ENCODE measurements at regions not wholly inside any gene's neighbourhood (a gene's known extent, or its start where the extent isn't known, plus 50 kb on each side); places are given as distances from the start of the nearest gene placed in this dataset.
A peak's percentile ranks its signal among the peaks of the same experiment; 100 is the strongest.
"Not testable (repeated sequence)": the region's sequence is repeated elsewhere in the genome, so short reads cannot be mapped to it uniquely, and the experiment has no call there.

GRCh38 chr10:46095943-46096342 is 49.9 kb upstream of the MSMB start:
- DNase-seq: not testable (repeated sequence)

- DNase-seq: no peak
Observed at GRCh38 chr10:46096446-46096845, 50.4 kb upstream of the MSMB start.

- DNase-seq: peak in 1 of 2 donors; percentile 40
Observed at GRCh38 chr10:46096909-46097575, 51.0 kb upstream of the MSMB start.

GRCh38 chr10:46097576-46098317 is 51.7 kb upstream of the MSMB start:
- DNase-seq: no peak

- no peak for DNase-seq
Observed at GRCh38 chr10:46098386-46098785, 52.3 kb upstream of the MSMB start.

- not testable (repeated sequence) for DNase-seq
Observed at GRCh38 chr10:46098925-46099324, 52.9 kb upstream of the MSMB start.

- no peak for DNase-seq
Observed at GRCh38 chr10:46104071-46104585, 58.1 kb upstream of the MSMB start.

- not testable (repeated sequence) for DNase-seq
Observed at GRCh38 chr10:46105416-46105815, 59.3 kb upstream of the MSMB start.

- peak in 1 of 2 donors; percentile 52 for DNase-seq
Observed at GRCh38 chr10:46105856-46106409, 59.9 kb upstream of the MSMB start.

- peak; percentile 39 to 66 for DNase-seq
Observed at GRCh38 chr10:46106410-46107255, 60.6 kb upstream of the MSMB start.

GRCh38 chr10:46108158-46108499 is 62.1 kb upstream of the MSMB start:
- not testable (repeated sequence) for DNase-seq

GRCh38 chr10:46154271-46154670 is 108.2 kb upstream of the MSMB start:
- DNase-seq: not testable (repeated sequence)

- DNase-seq: not testable (repeated sequence)
Observed at GRCh38 chr10:46154683-46155082, 108.6 kb upstream of the MSMB start.

- DNase-seq: not testable (repeated sequence)
Observed at GRCh38 chr10:46156866-46157265, 110.8 kb upstream of the MSMB start.

GRCh38 chr10:46169736-46170135 is 117.1 kb upstream of the ANTXRL start:
- no peak for DNase-seq

- no peak for DNase-seq
Observed at GRCh38 chr10:46170789-46171188, 116.0 kb upstream of the ANTXRL start.

- DNase-seq: no peak
Observed at GRCh38 chr10:46171661-46172060, 115.1 kb upstream of the ANTXRL start.

GRCh38 chr10:46175296-46175695 is 111.5 kb upstream of the ANTXRL start:
- DNase-seq: no peak

GRCh38 chr10:46175831-46176230 is 111.0 kb upstream of the ANTXRL start:
- no peak for DNase-seq

GRCh38 chr10:46187431-46187830 is 99.4 kb upstream of the ANTXRL start:
- DNase-seq: not testable (repeated sequence)

GRCh38 chr10:46197050-46197449 is 89.7 kb upstream of the ANTXRL start:
- no peak for DNase-seq

- no peak for DNase-seq
Observed at GRCh38 chr10:46198516-46198915, 88.3 kb upstream of the ANTXRL start.

- not testable (repeated sequence) for DNase-seq
Observed at GRCh38 chr10:46202405-46202804, 84.4 kb upstream of the ANTXRL start.
